HG03097 (cell line): ENCODE measurements at regions not wholly inside any gene's neighbourhood (a gene's known extent, or its start where the extent isn't known, plus 50 kb on each side); places are given as distances from the start of the nearest gene placed in this dataset.

Experiments
- ATAC-seq: cut with Tn5 transposase; IDR thresholded peaks from one replicate; pipeline ENCODE4 v1.9.1; 2021; ENCODE audit not compliant: unreplicated experiment, low FRiP score

DNA sequence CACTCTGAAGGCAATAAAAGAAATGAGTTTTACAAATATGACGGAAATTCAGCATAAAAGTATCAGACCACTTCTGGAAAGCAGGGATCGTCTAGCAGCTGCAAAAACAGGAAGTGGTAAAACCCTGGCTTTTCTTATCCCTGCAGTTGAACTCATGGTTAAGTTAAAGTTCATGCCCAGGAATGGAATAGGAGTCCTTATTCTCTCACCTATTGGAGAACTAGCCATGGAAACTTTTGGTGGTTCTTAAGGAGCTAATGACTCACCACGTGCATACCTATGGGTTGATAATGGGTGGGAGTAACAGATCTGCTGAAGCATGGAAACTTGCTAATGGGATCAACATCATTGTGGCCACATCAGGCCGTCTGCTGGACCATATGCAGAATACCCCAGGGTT is 93.5 kb upstream of the RGMB start:
- no peak for ATAC-seq

DNA sequence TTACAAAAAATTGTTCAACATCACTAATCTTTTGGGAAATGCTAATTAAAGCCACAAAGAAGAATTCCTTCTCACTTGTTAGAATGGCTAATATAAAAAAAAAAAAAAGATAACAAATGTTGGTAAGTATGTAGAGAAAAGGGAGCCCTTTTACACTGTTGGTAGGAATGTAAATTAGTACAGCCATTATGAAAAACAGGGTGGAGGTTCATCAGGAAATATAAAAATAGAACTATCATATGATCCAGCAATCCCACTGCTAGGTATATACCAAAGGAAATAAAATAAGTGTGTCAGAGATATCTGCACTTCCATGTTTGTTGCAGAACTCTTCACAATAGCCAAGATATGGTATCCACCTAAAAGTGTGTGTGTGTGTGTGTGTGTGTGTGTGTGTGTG is 83.5 kb upstream of the RGMB start:
- ATAC-seq = no peak

DNA sequence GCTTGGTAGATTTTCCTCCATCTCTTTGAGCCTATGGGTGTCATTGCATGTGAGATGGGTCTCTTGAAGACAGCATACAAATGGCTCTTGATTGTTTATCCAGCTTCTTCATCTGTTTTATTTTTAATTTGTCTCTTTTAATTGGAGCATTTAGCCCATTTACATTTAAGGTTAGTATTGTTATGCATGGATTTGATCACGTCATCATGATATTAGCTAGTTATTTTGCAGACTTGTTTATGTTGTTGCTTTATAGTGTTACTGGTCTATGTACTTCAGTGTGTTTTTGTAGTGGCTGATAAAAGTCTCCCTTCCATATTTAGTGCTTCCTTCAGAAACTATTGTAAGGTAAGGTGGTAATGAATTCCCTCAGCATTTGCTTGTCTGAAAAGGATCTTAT is 78.6 kb upstream of the RGMB start:
- ATAC-seq = no peak

DNA sequence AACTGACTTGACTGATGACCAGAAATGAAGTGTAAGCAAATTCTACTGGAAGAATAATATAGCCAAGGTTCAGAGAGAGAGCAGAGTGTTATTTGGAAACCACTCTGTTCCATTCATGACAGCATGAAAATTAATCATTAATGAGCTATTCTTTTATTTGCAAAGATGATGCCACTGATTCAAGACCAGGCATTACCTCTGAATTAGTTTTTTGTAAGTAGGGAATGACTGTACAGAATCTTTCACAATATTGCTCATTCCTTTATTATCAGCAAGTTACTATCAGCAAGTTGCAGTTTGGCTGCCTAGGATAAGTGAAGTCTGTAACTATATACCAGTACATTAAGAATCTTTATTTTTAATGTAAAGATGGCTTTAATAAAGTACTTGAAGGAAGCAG is 75.1 kb upstream of the RGMB start:
- no peak for ATAC-seq

DNA sequence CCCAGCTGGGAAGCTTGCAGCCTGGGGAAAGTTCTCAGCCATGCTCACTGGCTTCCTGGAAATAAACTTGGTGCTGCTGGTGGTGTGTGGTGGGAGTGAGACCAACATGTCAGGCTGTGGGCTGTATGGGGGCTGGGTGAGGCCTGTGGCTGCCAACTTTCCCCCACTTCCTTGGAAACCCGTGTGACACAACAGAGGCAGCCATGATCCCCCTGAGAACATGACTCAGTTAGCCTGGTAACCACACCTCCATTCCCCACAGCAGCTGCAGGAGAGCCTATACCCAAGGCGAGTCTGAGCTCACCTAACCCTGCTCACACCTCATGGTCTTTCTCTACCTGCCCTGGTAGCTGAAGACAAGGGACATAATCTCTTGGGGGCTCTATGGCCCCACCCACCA is 72.7 kb upstream of the RGMB start:
- no peak for ATAC-seq

DNA sequence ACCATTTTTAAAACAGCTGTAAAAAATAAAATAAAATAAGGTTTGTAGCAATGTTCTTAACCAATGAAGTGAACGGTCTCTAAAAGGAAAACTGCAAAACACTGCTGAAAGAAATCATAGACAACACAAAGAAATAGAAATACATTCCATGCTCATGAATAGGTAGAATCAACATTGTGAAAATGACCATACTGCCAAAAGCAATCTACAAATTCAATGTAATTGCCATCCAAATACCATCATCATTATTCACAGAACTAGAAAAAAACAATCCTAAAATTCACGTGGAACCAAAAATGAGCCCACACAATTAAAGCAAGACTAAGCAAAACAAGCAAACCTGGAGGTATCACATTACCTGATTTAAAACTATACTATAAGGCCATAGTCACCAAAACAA is 67.6 kb upstream of the RGMB start:
- ATAC-seq = no peak

DNA sequence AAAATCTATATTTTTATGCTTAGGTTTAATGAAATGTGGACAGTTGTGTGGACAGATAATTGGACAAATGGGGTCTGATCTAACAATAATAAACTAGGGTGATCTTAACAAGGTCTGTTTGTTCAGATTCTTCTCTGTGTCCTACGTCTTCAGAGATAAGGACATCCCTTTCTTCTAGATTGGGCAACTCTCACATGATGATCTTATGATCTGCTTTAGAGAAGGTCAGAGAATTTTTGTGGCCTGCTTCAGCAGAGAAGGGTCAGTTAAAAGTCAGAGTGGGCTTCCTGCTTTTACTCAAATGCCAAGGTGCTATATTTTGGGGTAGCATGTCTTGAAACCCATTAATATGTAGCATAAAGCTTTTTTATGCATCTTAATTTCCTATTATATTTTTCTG is 63.8 kb upstream of the RGMB start:
- no peak for ATAC-seq

DNA sequence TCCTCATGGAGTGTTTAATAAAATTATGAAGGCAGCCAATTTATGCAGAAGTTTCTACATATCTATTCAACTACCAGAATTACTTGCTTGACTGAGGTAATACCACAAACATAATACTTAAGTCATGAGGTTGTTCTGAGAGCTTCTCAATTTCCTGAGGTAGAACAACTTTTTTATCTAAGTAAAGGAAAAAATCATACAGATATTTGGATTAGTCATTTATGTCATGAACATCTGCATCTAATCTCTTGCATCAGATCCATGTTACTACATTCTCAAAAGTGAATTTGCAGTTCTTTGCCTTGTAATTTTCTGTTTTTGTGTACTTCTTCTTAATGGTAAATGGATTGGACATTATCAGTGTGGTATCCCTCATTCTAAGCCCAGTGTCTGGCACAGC is 60.4 kb upstream of the RGMB start:
- ATAC-seq = no peak

DNA sequence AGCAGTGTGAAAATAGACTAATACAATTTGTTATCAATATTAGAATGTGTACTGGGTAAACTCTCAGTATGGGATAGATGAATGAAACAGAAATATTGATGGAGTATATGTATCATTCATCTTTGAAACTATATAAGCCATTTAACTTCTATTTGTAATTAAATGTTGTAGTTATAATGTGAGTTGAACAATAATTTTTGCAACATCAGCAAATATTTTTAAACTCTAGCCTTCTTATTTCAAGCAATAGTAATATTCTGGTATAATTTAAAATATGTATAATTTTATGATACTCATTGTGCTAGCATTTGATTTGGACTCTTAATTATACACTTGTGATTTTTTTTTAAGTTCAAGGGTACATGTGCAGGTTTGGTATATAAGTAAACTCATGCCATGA is 59.6 kb upstream of the RGMB start:
- no peak for ATAC-seq

DNA sequence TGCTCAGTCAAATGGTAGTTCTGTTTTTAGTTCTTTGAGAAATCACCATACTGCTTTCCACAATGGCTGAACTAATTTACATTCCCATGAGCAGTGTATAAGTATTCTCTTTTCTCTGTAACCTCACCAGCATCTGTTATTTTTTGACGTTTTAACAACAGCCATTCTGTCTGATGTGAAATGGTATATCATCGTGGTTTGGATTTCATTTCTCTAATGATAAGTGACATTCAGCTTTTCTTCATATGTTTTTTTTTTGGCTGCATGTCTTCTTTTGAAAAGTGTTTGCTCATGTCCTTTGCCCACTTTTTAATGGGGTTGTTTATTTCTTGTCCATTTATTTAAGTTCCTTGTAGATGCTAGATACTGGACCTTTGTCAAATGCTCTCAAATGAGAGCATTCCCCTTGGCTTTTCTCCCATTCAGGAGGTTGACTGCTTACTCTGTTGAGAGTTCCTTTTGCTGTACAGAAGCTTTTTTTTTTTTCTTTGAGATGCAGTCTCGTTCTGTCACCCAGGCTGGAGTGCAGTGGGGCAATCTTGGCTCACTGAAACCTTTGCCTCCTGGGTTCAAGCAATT is 58.7 kb upstream of the RGMB start:
- no peak for ATAC-seq

DNA sequence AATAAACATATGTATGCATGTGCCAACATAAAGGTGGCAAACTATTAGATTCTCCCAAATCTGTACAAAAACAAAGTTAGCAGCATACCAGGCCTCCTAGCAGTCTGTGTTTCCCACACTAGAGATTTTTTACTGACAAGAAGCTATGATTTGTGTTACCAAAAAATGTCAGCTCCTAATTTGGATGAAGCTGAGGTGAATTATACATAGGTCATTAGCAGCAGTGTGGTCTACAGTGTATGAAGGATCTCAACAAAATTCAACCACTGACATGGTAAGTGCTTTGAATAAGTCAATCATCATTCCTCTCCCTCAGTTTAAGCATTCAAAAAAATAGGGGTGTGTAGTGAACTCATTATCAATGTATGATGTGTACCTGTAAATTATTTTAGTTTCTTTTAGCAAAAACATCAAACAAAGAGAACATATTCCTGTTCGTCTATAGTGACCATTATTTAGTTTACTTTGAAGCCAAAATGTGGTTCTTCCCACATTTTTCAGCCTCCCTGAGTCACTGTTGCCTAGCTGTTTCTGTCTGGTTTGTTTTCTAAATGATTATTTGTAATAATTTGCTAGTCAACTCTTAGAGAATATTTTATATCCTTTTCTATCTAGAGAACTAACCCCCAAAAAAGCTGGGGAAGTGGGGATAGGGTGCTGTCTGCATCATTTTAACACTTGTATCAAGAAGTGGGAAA is 52.1 kb upstream of the RGMB start:
- no peak for ATAC-seq

DNA sequence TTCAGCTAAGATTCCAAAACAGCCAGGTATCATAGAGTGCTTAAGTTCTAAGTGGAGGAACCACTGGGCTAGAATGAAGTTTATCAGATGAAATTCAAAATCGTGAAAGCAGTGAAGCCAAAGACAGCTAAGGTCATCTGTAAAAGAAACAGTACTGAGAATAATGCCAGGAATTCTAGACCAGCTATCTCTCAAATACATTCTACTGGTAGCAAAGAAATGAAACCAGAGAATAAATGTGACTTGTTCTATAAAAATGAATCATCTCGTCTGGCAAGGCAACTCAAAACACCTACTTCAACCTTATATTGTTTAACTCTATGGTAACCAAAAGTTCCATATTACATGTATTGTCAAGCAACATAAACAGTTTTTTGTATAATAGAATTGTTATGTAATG is 51.3 kb upstream of the RGMB start:
- no peak for ATAC-seq

DNA sequence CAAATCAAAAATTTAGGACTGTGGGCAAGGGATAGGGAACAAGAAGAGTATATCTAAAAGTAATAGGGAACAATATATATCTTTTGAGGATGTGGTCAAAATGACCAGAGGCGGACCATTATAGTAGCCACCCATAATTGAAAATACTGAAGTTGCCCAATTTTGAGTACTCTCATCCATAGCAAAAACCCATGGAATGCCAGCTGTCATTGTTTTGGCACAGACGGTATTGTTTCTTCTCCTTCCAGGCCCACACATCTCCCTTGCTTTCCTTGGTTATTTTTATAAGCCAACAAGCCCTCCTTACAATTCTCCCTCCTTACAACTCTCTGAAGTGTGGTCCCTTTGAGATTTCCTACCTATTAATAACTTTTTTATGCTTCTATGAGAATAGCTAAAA is 50.4 kb upstream of the RGMB start:
- no peak for ATAC-seq
